ENCODE measurements at regions not wholly inside any gene's neighbourhood (a gene's known extent, or its start where the extent isn't known, plus 50 kb on each side); places are given as distances from the start of the nearest gene placed in this dataset.

- no peak for DNase-seq (ENCODE audit: low read depth in 2 of 2)
These were observed 711.2 kb downstream of the MRPL39 start for GRCh38 chr21:24895885-24896734.

- DNase-seq (ENCODE audit: low read depth in 2 of 2): no peak
These were observed 713.0 kb downstream of the MRPL39 start for GRCh38 chr21:24894324-24894723.

GRCh38 chr21:24890021-24890420 is 717.3 kb downstream of the MRPL39 start:
- DNase-seq (ENCODE audit: low read depth in 2 of 2): no peak

GRCh38 chr21:24881506-24881905 is 725.8 kb downstream of the MRPL39 start:
- no peak for DNase-seq (ENCODE audit: low read depth in 2 of 2)

GRCh38 chr21:24870633-24871032 is 736.6 kb downstream of the MRPL39 start:
- DNase-seq (ENCODE audit: low read depth in 2 of 2): no peak

- no peak for DNase-seq (ENCODE audit: low read depth in 2 of 2)
These were observed 737.4 kb downstream of the MRPL39 start for GRCh38 chr21:24869862-24870261.

GRCh38 chr21:24868117-24868516 is 739.2 kb downstream of the MRPL39 start:
- DNase-seq (ENCODE audit: low read depth in 2 of 2): no peak

GRCh38 chr21:24861471-24861870 is 745.8 kb downstream of the MRPL39 start:
- no peak for DNase-seq (ENCODE audit: low read depth in 2 of 2)

GRCh38 chr21:24856326-24856725 is 751.0 kb downstream of the MRPL39 start:
- no peak for DNase-seq (ENCODE audit: low read depth in 2 of 2)

GRCh38 chr21:24852610-24853195 is 754.6 kb downstream of the MRPL39 start:
- no peak for DNase-seq (ENCODE audit: low read depth in 2 of 2)

- no peak for DNase-seq (ENCODE audit: low read depth in 2 of 2)
These were observed 757.2 kb downstream of the MRPL39 start for GRCh38 chr21:24850121-24850520.

- no peak for DNase-seq (ENCODE audit: low read depth in 2 of 2)
These were observed 762.6 kb downstream of the MRPL39 start for GRCh38 chr21:24844671-24845070.

GRCh38 chr21:24840287-24840686 is 767.0 kb downstream of the MRPL39 start:
- DNase-seq (ENCODE audit: low read depth in 2 of 2): no peak

- no peak for DNase-seq (ENCODE audit: low read depth in 2 of 2)
These were observed 774.3 kb downstream of the MRPL39 start for GRCh38 chr21:24832961-24833360.

GRCh38 chr21:24829397-24829796 is 777.9 kb downstream of the MRPL39 start:
- no peak for DNase-seq (ENCODE audit: low read depth in 2 of 2)

GRCh38 chr21:24826822-24827221 is 780.5 kb downstream of the MRPL39 start:
- DNase-seq (ENCODE audit: low read depth in 2 of 2): no peak

GRCh38 chr21:24825348-24825747 is 781.9 kb downstream of the MRPL39 start:
- no peak for DNase-seq (ENCODE audit: low read depth in 2 of 2)

GRCh38 chr21:24824209-24824608 is 783.1 kb downstream of the MRPL39 start:
- DNase-seq (ENCODE audit: low read depth in 2 of 2): no peak

GRCh38 chr21:24823247-24823646 is 784.0 kb downstream of the MRPL39 start:
- no peak for DNase-seq (ENCODE audit: low read depth in 2 of 2)

- no peak for DNase-seq (ENCODE audit: low read depth in 2 of 2)
These were observed 822.2 kb downstream of the MRPL39 start for GRCh38 chr21:24785033-24785432.

GRCh38 chr21:24781146-24781545 is 826.1 kb downstream of the MRPL39 start:
- DNase-seq (ENCODE audit: low read depth in 2 of 2): no peak

- DNase-seq (ENCODE audit: low read depth in 2 of 2): no peak
These were observed 847.8 kb downstream of the MRPL39 start for GRCh38 chr21:24759348-24760075.

- no peak for DNase-seq (ENCODE audit: low read depth in 2 of 2)
These were observed 869.2 kb downstream of the MRPL39 start for GRCh38 chr21:24738063-24738462.

All from stimulated activated CD4-positive, alpha-beta T cell treated with anti-CD3 and anti-CD28 coated beads, Interleukin-1b, Interleukin-23, amount 100 ng/mL, for 1 hour (primary cell).